Heart left ventricle (tissue), 13 donors: ENCODE measurements at regions not wholly inside any gene's neighbourhood (a gene's known extent, or its start where the extent isn't known, plus 50 kb on each side); places are given as distances from the start of the nearest gene placed in this dataset.

Experiments
- CTCF ChIP-seq, 12 donors: fragments of 200-600 bp; sonication (generic) in 4 of 12; IDR thresholded peaks; one replicate each; pipeline versions ENCODE4 v1.5.0 to v1.8.0; 2018 to 2022; ENCODE audit warnings: antibody characterized with exemption in 12 of 12, mild to moderate bottlenecking in 5 of 12
- POLR2A ChIP-seq, 2 donors: fragments of 450-650 bp; IDR thresholded peaks; one replicate each; pipeline ENCODE4 v1.6.1; 2017; ENCODE audit warnings: antibody characterized with exemption in 2 of 2, mild to moderate bottlenecking in 2 of 2, moderate library complexity in 2 of 2
- donor health status: ischemic (EF 13 %, LVEDD 7.1; RV severe dilation, severe dysfunction).
- donor health status: DM: no; HTN: yes; CAD: no.
- donor health status: DM: no; HTN: no; CAD: no.
- donor health status: ischemic (EF 25% LVEDD 6.9; RV normal size, moderate dysfunction).
- donor health status: ischemic (EF 25% LVEDD 5.7; RV mildly dilated, moderate dysfunction).
- donor health status: ischemic (EF 35%, LVEDD 5.7; RV mildly dilated, moderate dysfunction).
- donor health status: nonischemic (EF 11% LVEDD 7.7; RV severe dilation, severe dysfunction).
- donor health status: DM: yes; HTN: yes; CAD: no.
- donor health status: PGD.
- donor health status: ischemic (EF 29% LVEDD 5.4; RV normal size, mild dysfunction).
- donor health status: nonischemic (EF 23%, LVEDD 6.1; RV moderate dilation, normal function).

DNA sequence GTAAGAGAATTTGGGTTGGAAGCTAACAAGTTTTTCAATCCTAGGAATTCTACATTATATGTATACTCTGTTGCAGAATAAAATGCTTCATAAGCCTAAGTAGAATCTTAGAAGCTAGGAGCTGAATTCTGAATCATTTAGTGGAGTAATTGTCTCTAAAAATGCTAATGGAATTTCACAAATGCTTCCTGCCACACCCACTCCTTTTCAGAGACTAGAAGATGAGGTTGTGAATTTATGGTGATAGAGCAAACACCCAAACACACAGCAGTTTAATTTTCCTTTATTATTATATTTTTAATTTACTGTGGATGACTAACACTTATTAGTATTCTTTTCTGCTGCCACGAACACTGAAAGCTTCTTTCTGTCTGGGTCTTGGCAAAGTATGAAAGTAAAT is 208.0 kb upstream of the PDE4D start:
- no peak for TF ChIP-seq POLR2A (IDR thresholded peaks at IDR 0.05)
- TF ChIP-seq CTCF (IDR thresholded peaks at IDR 0.05), result no peak
